Umbilical cord (tissue), 1 donor: ENCODE measurements at regions not wholly inside any gene's neighbourhood (a gene's known extent, or its start where the extent isn't known, plus 50 kb on each side); places are given as distances from the start of the nearest gene placed in this dataset.

Experiments
- DNase-seq: peaks from one replicate; pipeline ENCODE4 v3.0.0-alpha.2; 2015; ENCODE audit warnings: low spot score

- no peak for DNase-seq
These were observed 311.1 kb downstream of the AJAP1 start for GRCh38 chr1:4965346-4966075.

- no peak for DNase-seq
These were observed 310.4 kb downstream of the AJAP1 start for GRCh38 chr1:4964634-4965345.

GRCh38 chr1:4963251-4963650 lies 308.8 kb downstream of the AJAP1 start:
- DNase-seq = no peak

GRCh38 chr1:4962836-4963235 lies 308.4 kb downstream of the AJAP1 start:
- DNase-seq = no peak

GRCh38 chr1:4961935-4962645 lies 307.7 kb downstream of the AJAP1 start:
- DNase-seq = no peak

GRCh38 chr1:4960782-4961475 lies 306.5 kb downstream of the AJAP1 start:
- DNase-seq = no peak

GRCh38 chr1:4960336-4960735 lies 305.9 kb downstream of the AJAP1 start:
- no peak for DNase-seq

GRCh38 chr1:4959216-4959615 lies 304.8 kb downstream of the AJAP1 start:
- DNase-seq = no peak

GRCh38 chr1:4957027-4957426 lies 302.6 kb downstream of the AJAP1 start:
- no peak for DNase-seq

- no peak for DNase-seq
These were observed 300.0 kb downstream of the AJAP1 start for GRCh38 chr1:4954392-4954791.

GRCh38 chr1:4951601-4952000 lies 297.2 kb downstream of the AJAP1 start:
- no peak for DNase-seq

GRCh38 chr1:4946343-4946742 lies 291.9 kb downstream of the AJAP1 start:
- no peak for DNase-seq

- DNase-seq = no peak
These were observed 290.5 kb downstream of the AJAP1 start for GRCh38 chr1:4944911-4945310.

- no peak for DNase-seq
These were observed 289.7 kb downstream of the AJAP1 start for GRCh38 chr1:4944072-4944471.

- DNase-seq = no peak
These were observed 284.9 kb downstream of the AJAP1 start for GRCh38 chr1:4939266-4939665.

GRCh38 chr1:4937876-4938534 lies 283.6 kb downstream of the AJAP1 start:
- DNase-seq = no peak

- no peak for DNase-seq
These were observed 281.4 kb downstream of the AJAP1 start for GRCh38 chr1:4935807-4936206.

GRCh38 chr1:4933232-4933631 lies 278.8 kb downstream of the AJAP1 start:
- no peak for DNase-seq

- no peak for DNase-seq
These were observed 278.1 kb downstream of the AJAP1 start for GRCh38 chr1:4932311-4933030.

- no peak for DNase-seq
These were observed 277.1 kb downstream of the AJAP1 start for GRCh38 chr1:4931486-4931885.

- no peak for DNase-seq
These were observed 273.8 kb downstream of the AJAP1 start for GRCh38 chr1:4928186-4928585.
